Esophagus squamous epithelium (tissue), 4 donors: ENCODE measurements at regions not wholly inside any gene's neighbourhood (a gene's known extent, or its start where the extent isn't known, plus 50 kb on each side); places are given as distances from the start of the nearest gene placed in this dataset.

Experiments
- CTCF ChIP-seq, 6 experiments: fragments of 450-650 bp in 4 of 6; fragments of 200-600 bp in 2 of 6; sonication (generic) in 2 of 6; IDR thresholded peaks; one replicate each; pipeline ENCODE4 v1.5.1; 2016 to 2019; ENCODE audit warnings: antibody characterized with exemption in 6 of 6, mild to moderate bottlenecking in 4 of 6, moderate library complexity in 4 of 6
- POLR2A ChIP-seq, 4 donors: fragments of 450-650 bp; IDR thresholded peaks; one replicate each; pipeline ENCODE4 v1.6.1; 2017; ENCODE audit warnings: antibody characterized with exemption in 4 of 4, mild to moderate bottlenecking in 4 of 4, moderate library complexity in 3 of 4

GRCh38 chr19:20259615-20260014 lies 92.6 kb downstream of the ZNF486 start:
- TF ChIP-seq CTCF (IDR thresholded peaks at IDR 0.05) (no peak), POLR2A (IDR thresholded peaks at IDR 0.05) (no peak)
